ENCODE measurements at regions not wholly inside any gene's neighbourhood (a gene's known extent, or its start where the extent isn't known, plus 50 kb on each side); places are given as distances from the start of the nearest gene placed in this dataset.

DNA sequence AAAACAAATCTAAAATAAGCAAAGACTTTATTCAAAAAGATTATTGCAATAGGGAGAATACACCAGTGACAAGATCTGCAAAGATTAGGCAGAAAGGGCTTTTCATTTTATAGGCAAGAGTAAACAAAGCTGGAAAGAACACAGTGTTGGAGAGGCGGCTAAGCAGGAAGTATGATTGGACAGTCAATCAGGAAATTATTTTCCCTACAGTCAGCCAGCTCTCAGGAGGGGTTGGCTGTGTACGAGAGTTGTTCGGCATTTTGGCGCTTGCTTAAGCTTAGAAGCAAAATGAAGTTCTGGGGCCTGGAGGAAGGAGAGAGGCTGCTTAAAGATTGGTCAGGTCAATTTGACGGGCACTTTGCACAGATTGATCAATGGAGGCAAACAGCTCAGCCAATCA, 1030.5 kb downstream of the TLE4 start (continued):
- TF ChIP-seq EEA1 (CRISPR knock-in tag; IDR thresholded peaks at IDR 0.05; ENCODE audit: borderline replicate concordance): no peak
- TF ChIP-seq, protein P1, sequence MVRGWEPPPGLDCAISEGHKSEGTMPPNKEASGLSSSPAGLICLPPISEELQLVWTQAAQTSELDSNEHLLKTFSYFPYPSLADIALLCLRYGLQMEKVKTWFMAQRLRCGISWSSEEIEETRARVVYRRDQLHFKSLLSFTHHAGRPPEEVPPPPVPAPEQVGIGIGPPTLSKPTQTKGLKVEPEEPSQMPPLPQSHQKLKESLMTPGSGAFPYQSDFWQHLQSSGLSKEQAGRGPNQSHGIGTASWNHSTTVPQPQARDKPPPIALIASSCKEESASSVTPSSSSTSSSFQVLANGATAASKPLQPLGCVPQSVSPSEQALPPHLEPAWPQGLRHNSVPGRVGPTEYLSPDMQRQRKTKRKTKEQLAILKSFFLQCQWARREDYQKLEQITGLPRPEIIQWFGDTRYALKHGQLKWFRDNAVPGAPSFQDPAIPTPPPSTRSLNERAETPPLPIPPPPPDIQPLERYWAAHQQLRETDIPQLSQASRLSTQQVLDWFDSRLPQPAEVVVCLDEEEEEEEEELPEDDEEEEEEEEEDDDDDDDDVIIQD (CRISPR knock-in tag; IDR thresholded peaks at IDR 0.05; ENCODE audit: low read depth): no peak
- TF ChIP-seq NCOA5 (CRISPR knock-in tag; IDR thresholded peaks at IDR 0.05): no peak
- no peak for TF ChIP-seq FOXA3 (CRISPR knock-in tag; IDR thresholded peaks at IDR 0.05)
- TF ChIP-seq, protein P2, sequence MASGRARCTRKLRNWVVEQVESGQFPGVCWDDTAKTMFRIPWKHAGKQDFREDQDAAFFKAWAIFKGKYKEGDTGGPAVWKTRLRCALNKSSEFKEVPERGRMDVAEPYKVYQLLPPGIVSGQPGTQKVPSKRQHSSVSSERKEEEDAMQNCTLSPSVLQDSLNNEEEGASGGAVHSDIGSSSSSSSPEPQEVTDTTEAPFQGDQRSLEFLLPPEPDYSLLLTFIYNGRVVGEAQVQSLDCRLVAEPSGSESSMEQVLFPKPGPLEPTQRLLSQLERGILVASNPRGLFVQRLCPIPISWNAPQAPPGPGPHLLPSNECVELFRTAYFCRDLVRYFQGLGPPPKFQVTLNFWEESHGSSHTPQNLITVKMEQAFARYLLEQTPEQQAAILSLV (CRISPR knock-in tag; IDR thresholded peaks at IDR 0.05; ENCODE audit: borderline replicate concordance): no peak
- TF ChIP-seq ZNF761 (CRISPR knock-in tag; conservative IDR thresholded peaks at IDR 0.05): no peak
- TF ChIP-seq PTBP1 (IDR thresholded peaks at IDR 0.05; ENCODE audit: low read depth, low read length, poor library complexity, severe bottlenecking): no peak
- no peak for TF ChIP-seq ZNF230 (CRISPR knock-in tag; IDR thresholded peaks at IDR 0.05)

DNA sequence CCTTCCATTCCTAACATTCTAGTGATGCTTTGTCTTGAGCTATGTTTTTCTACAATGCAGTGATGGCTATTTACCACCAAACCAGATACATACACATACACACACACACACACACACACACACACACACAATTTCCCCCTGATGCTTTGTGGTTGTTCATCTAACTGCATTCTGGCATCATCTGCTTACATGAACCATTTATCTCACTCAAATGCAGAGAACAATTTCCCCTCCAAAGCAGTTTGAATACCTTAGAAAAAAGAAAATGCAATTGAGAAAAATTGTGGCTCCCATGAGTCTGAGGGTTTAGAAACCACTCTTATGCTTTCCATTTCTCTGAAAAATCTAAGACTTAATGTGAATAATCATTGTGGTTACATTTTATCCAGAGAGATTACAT, 1024.8 kb downstream of the TLE4 start:
- in situ Hi-C loops (cut with HindIII; ENCODE audit: extremely low pct_ligation_motif_present, low pct_unique_long_range_greater_than_20kb): no loop called here
- no peak for TF ChIP-seq FOXK2 (IDR thresholded peaks at IDR 0.05)
- no peak for TF ChIP-seq ZNF20 (CRISPR knock-in tag; IDR thresholded peaks at IDR 0.05)
- no peak for TF ChIP-seq ZNF121 (CRISPR knock-in tag; IDR thresholded peaks at IDR 0.05)
- TF ChIP-seq ZSCAN12 (CRISPR knock-in tag; IDR thresholded peaks at IDR 0.05): no peak
- no peak for TF ChIP-seq HMG20B (CRISPR knock-in tag; conservative IDR thresholded peaks at IDR 0.05)
- no peak for TF ChIP-seq MIXL1 (CRISPR knock-in tag; IDR thresholded peaks at IDR 0.05)
- TF ChIP-seq ZSCAN22 (CRISPR knock-in tag; IDR thresholded peaks at IDR 0.05): no peak
- TF ChIP-seq, protein P3, sequence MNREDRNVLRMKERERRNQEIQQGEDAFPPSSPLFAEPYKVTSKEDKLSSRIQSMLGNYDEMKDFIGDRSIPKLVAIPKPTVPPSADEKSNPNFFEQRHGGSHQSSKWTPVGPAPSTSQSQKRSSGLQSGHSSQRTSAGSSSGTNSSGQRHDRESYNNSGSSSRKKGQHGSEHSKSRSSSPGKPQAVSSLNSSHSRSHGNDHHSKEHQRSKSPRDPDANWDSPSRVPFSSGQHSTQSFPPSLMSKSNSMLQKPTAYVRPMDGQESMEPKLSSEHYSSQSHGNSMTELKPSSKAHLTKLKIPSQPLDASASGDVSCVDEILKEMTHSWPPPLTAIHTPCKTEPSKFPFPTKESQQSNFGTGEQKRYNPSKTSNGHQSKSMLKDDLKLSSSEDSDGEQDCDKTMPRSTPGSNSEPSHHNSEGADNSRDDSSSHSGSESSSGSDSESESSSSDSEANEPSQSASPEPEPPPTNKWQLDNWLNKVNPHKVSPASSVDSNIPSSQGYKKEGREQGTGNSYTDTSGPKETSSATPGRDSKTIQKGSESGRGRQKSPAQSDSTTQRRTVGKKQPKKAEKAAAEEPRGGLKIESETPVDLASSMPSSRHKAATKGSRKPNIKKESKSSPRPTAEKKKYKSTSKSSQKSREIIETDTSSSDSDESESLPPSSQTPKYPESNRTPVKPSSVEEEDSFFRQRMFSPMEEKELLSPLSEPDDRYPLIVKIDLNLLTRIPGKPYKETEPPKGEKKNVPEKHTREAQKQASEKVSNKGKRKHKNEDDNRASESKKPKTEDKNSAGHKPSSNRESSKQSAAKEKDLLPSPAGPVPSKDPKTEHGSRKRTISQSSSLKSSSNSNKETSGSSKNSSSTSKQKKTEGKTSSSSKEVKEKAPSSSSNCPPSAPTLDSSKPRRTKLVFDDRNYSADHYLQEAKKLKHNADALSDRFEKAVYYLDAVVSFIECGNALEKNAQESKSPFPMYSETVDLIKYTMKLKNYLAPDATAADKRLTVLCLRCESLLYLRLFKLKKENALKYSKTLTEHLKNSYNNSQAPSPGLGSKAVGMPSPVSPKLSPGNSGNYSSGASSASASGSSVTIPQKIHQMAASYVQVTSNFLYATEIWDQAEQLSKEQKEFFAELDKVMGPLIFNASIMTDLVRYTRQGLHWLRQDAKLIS (CRISPR knock-in tag; IDR thresholded peaks at IDR 0.05): no peak
- TF ChIP-seq ZSCAN21 (CRISPR knock-in tag; IDR thresholded peaks at IDR 0.05; ENCODE audit: borderline replicate concordance): no peak
- TF ChIP-seq REL (CRISPR knock-in tag; conservative IDR thresholded peaks at IDR 0.05): no peak
- TF ChIP-seq, protein P4, sequence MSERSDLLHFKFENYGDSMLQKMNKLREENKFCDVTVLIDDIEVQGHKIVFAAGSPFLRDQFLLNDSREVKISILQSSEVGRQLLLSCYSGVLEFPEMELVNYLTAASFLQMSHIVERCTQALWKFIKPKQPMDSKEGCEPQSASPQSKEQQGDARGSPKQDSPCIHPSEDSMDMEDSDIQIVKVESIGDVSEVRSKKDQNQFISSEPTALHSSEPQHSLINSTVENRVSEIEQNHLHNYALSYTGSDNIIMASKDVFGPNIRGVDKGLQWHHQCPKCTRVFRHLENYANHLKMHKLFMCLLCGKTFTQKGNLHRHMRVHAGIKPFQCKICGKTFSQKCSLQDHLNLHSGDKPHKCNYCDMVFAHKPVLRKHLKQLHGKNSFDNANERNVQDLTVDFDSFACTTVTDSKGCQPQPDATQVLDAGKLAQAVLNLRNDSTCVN (CRISPR knock-in tag; IDR thresholded peaks at IDR 0.05; ENCODE audit: borderline replicate concordance): no peak
- no peak for TF ChIP-seq SALL2 (CRISPR knock-in tag; IDR thresholded peaks at IDR 0.05)

More for the DNA sequence above, 1024.8 kb downstream of the TLE4 start:
- H3K9me3 ChIP-seq (ENCODE audit: low read length): peaks cover 39% of the 10 kb centered on the region
- no peak overlapping the region for H2AFZ ChIP-seq (ENCODE audit: low read length)
- no peak overlapping the region for H3K4me3 ChIP-seq (replicated peaks in 1 of 3; ENCODE audit: insufficient read depth in 1 of 3, low read depth in 2 of 3, low read length in 3 of 3)
- no peaks in the 10 kb centered on the region for H4K20me1 ChIP-seq (ENCODE audit: insufficient read depth, low read length)
- H3K27me3 ChIP-seq (ENCODE audit: control insufficient read depth in 1 of 2, insufficient read depth in 2 of 2, low read length in 2 of 2): no peaks in the 10 kb centered on the region
- H3K4me1 ChIP-seq (ENCODE audit: insufficient read depth, low read length): no peaks in the 10 kb centered on the region
- no peaks in the 10 kb centered on the region for H3K79me2 ChIP-seq (ENCODE audit: insufficient read depth, low read length)
- POLR2A ChIA-PET: no interaction called here
- DNase-seq (ENCODE audit: low spot score) (no peak), ATAC-seq (no peak), FAIRE-seq (no peak)
- H3K36me3 ChIP-seq (replicated peaks in 1 of 2; ENCODE audit: control insufficient read depth in 1 of 2, insufficient read depth in 2 of 2, low read length in 2 of 2): no peaks in the 10 kb centered on the region
- H3K27ac ChIP-seq (ENCODE audit: extremely low read length, insufficient read depth, low read length): no peak overlapping the region
- CTCF ChIA-PET (ENCODE audit: low intra/inter-chr PET ratio, low total read pairs): no interaction called here
- no peak overlapping the region for H3K9ac ChIP-seq (ENCODE audit: insufficient read depth, low read depth, low read length)
- H3K4me2 ChIP-seq (ENCODE audit: low read depth, low read length): no peak overlapping the region
- no TSS peak for BruUV-seq (replicated peaks)
- intact Hi-C loops (cut with micrococcal nuclease; ENCODE audit: unreplicated experiment): no loop called here
